Activated B cell treated with CpG ODN at 0.5 μM for 24 hours (primary cell): ENCODE measurements at regions not wholly inside any gene's neighbourhood (a gene's known extent, or its start where the extent isn't known, plus 50 kb on each side); places are given as distances from the start of the nearest gene placed in this dataset.

Experiments
- ATAC-seq: fragments of 200-7000 bp; cut with Tn5 transposase; one replicate; pipeline ENCODE4 v1.10.0; 2021; ENCODE audit warnings: low read depth, mild to moderate bottlenecking, moderate library complexity
- CTCF ChIA-PET: fragments of 350-600 bp; sonication (Branson Sonifier 250); formaldehyde crosslinking; loops from one replicate; lab custom pipeline; 2021; ENCODE audit warnings: antibody characterized with exemption; lab: Charles Lee
- POLR2A ChIA-PET: fragments of 350-600 bp; sonication (Branson Sonifier 250); formaldehyde crosslinking; loops from one replicate; lab custom pipeline; 2021; ENCODE audit warnings: antibody characterized with exemption; lab: Charles Lee
- DNase-seq: peaks from one replicate; pipeline ENCODE4 v3.0.0; 2022
- H3K27ac Mint-ChIP-seq: one replicate; pipeline ENCODE4 v1.8.0; 2020; ENCODE audit warnings: mixed read lengths
- H3K27me3 Mint-ChIP-seq: one replicate; pipeline ENCODE4 v1.8.0; 2021; ENCODE audit warnings: mixed read lengths
- H3K36me3 Mint-ChIP-seq: one replicate; pipeline ENCODE4 v1.8.0; 2021; ENCODE audit warnings: low read depth, mixed read lengths
- H3K4me1 Mint-ChIP-seq: one replicate; pipeline ENCODE4 v1.8.0; 2021; ENCODE audit warnings: mixed read lengths
- H3K4me3 Mint-ChIP-seq: one replicate; pipeline ENCODE4 v1.8.0; 2020; ENCODE audit warnings: mild to moderate bottlenecking, mixed read lengths
- H3K9me3 Mint-ChIP-seq: one replicate; pipeline ENCODE4 v1.8.0; 2020; ENCODE audit warnings: mixed read lengths
- CTCF ChIP-seq: fragments of 200-600 bp; IDR thresholded peaks from one replicate; pipeline ENCODE4 v1.8.0; 2022; ENCODE audit warnings: antibody characterized with exemption, mild to moderate bottlenecking
- intact Hi-C: fragments of 100-400 bp; cut with micrococcal nuclease; formaldehyde crosslinking; loops from one replicate; pipeline ENCODE4 v1.15.1; 2024

- DNase-seq (no peak), ATAC-seq (no peak)
- CTCF ChIA-PET: no interaction called here
- intact Hi-C loops: no loop called here
- no peak overlapping the region for H3K4me3 Mint-ChIP-seq
- no peaks in the 10 kb centered on the region for H3K4me1 Mint-ChIP-seq
- no peaks in the 10 kb centered on the region for H3K36me3 Mint-ChIP-seq
- no peak overlapping the region for H3K27ac Mint-ChIP-seq
- TF ChIP-seq CTCF: no peak
- no peaks in the 10 kb centered on the region for H3K27me3 Mint-ChIP-seq
- POLR2A ChIA-PET: no interaction called here
- H3K9me3 Mint-ChIP-seq: peaks cover 7% of the 10 kb centered on the region
Measured at GRCh38 chr14:66281036-66281776, 205.0 kb upstream of the CCDC196 start.

- CTCF ChIA-PET: no interaction called here
- POLR2A ChIA-PET: no interaction called here
Measured at GRCh38 chr14:66284346-66284745, 201.8 kb upstream of the CCDC196 start.

GRCh38 chr14:66288511-66288910 is 197.7 kb upstream of the CCDC196 start:
- intact Hi-C loops: no loop called here
- no peaks in the 10 kb centered on the region for H3K9me3 Mint-ChIP-seq

More at GRCh38 chr14:66284346-66284745, 201.8 kb upstream of the CCDC196 start:
- Mint-ChIP-seq H3K27me3 (peaks cover 4% of the 10 kb centered on the region), H3K4me3 (no peak overlapping the region), H3K9me3 (peaks cover 5% of the 10 kb centered on the region), H3K4me1 (no peaks in the 10 kb centered on the region), H3K27ac (no peak overlapping the region), H3K36me3 (no peaks in the 10 kb centered on the region)
- DNase-seq (no peak), ATAC-seq (no peak)
- no peak for TF ChIP-seq CTCF
- intact Hi-C loops: no loop called here

GRCh38 chr14:66291756-66292155 is 194.4 kb upstream of the CCDC196 start:
- intact Hi-C loops: no loop called here
- ATAC-seq: no peak

More at GRCh38 chr14:66288511-66288910, 197.7 kb upstream of the CCDC196 start:
- POLR2A ChIA-PET: no interaction called here
- no peak for DNase-seq
- CTCF ChIA-PET: no interaction called here
- H3K27me3 Mint-ChIP-seq: peaks cover 4% of the 10 kb centered on the region
- H3K27ac Mint-ChIP-seq: no peak overlapping the region
- ATAC-seq: no peak
- H3K36me3 Mint-ChIP-seq: no peaks in the 10 kb centered on the region
- H3K4me3 Mint-ChIP-seq: no peak overlapping the region
- H3K4me1 Mint-ChIP-seq: no peaks in the 10 kb centered on the region
- TF ChIP-seq CTCF: no peak

More at GRCh38 chr14:66291756-66292155, 194.4 kb upstream of the CCDC196 start:
- Mint-ChIP-seq H3K27ac (no peak overlapping the region), H3K4me1 (no peaks in the 10 kb centered on the region), H3K4me3 (no peak overlapping the region), H3K36me3 (no peaks in the 10 kb centered on the region), H3K9me3 (no peaks in the 10 kb centered on the region), H3K27me3 (peaks cover 6% of the 10 kb centered on the region)
- CTCF ChIA-PET: no interaction called here
- POLR2A ChIA-PET: no interaction called here
- TF ChIP-seq CTCF: no peak
- no peak for DNase-seq
